ENCODE measurements at regions not wholly inside any gene's neighbourhood (a gene's known extent, or its start where the extent isn't known, plus 50 kb on each side); places are given as distances from the start of the nearest gene placed in this dataset.

DNA sequence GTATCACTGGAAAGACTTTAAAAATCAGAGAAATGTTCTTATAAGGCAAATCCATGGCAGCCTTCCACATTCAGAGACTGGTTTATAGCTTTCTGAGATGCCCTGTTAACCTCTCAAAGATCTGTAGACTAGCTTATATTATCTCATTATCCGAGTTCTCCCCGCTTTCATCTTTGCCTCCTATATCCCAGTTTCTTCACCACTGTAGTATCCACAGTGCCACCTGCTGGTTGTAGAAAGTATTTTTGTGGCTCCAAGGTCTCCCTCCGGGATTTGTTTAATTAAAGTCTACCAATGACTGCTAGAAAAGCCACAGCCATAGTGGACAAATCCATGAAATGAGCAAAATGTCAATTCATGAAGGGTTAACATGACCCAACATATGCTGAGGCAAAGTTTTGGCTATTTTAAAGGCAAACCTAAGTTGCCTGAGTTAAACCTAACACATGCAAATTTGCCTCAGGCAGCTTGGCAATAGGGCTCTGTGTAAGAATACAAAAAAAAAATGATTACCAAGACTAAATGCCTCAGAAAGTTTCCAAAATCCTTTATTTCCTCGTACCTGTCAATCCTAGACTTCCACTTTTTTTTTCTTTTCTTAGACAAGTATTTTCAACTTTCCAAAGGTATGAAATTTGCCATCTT, 218.8 kb upstream of the BMP4 start:
- peak; percentile 56 for DNase-seq (ENCODE audit: low read depth)

DNA sequence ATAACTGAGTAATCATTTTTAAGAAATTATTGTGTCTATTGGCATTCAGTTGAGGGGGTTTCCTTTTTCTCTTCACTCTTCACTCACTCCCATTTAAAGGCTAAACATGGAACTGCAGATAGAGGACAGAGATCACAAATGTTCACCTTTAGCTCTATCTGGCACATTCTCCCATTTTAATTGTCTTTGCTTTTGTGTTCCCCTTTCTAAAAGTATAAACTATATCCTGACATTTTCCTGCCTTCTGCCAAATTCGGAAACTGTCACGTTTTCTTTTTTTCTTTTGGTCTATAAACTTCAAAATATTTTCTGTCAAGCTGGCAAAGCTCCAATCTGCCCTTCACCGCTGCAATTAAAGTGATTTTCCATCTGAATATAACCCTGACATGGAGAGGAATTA, 219.8 kb upstream of the CDKN3 start:
- no peak for DNase-seq (ENCODE audit: low read depth)

DNA sequence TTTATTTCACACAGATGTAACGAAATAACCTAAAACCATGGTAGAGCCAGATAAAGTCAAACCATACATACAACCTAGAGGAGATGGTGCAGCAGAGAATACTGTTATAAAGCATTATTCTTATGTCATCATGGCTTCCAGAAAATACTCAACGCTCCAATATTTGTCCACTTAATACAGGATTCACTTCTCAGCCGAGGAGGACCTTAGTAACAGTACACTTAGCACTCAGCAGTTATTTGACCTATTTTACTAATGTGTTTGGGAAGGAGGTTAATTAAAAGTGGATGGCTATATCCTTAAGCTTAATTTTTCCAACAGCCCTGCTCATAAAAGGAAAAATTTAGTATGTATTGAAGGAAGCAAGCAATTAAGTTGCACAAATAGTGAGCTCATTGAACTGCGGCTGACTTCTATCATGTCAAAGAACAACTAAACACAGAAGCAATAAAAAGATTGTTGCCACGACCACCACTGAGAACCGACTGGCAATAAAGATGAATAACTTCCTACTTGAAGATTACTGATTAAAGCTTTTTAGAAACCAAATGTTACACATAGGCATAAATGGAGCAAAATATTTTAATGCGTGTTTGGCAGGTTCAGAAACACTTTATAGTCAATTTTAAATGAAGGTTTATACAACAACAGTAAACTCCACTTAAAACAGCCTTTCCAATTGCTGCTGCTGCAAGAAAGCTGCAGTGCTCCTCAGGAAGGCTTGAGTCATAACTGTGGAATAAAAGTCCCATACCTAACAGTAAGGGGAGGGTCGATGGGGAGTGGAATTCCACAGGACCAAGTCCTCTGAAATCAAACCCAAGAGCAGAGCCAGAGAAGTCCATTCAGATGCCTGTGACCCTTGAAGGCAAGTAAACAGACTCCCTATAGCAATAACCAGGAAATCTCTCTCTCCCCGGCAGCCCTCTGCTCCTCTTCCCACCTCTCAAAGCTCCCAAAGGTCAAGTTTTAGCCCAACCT, 218.9 kb upstream of the CDKN3 start:
- DNase-seq (ENCODE audit: low read depth) = no peak

DNA sequence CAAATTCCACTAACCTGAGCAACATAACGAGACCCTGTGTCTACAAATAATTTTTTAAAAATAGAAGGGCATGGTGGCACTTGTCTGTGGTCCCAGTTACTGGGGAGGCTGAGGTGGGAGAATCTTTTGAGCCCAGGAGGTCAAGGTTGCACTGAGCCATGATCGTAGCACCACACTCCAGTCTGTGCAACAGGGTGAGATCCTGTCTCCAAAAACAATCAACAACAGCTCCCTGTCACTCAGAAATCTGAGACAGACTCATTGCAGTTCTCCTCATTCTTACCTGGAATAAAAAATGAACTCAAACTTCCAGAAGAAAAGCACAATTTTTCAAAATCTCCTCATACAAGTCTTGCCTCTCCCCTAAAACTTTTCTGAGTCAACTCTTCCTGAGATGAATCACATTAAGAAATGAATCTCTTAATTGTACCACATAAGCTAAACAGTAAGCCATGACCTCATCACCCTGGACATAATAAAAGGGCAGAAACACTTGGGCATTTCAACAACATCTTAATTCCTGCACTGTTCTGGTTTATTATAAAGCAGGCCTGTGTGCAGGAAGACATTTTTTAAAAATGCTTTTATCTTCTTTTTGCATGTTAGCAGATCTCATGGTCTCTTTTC, 214.3 kb upstream of the CDKN3 start:
- peak; percentile 71 for DNase-seq (ENCODE audit: low read depth)

DNA sequence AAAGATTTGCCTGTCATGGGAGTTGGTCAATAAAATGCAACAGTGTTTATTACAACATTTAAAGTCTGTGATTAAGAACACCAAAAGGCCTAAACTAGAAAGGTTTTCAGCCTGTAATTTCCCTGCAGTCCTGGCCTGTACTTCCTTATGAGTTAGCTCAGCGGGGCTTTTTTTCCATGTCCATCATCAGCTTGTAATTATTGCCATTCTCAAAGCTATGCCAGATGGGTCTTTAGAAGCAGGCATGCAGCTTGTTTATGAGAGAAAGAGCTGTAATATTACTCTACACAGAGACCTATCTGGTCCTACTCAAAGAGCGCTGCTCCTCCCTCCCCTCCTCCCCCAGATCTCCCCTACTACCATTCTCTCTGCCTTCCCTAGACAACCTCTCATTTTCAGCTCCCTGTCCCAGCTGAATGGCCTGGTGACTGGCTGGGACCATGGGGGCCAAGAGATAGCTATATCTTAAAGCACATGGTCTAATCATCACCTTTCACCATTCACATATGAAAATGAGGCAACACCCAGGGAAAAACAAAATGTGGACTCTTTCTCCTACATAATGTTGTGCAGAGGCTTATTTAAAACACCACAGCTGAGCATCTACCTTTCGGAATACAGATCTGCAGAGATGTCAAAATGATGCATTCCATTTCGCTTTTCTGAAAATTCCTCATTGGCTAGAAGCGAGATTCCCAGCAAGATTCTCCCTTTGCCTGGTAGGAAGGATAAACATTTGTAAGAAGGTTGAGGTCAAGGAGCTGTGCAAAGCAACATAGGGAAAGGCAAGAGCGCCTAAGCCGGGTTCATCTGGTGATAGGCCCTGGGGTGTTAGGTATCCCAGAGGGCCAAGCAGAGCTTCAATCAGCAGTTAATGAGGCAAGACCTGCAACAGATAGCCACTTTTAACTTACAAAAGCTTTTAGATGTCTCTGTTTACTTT, 209.7 kb upstream of the CDKN3 start:
- DNase-seq (ENCODE audit: low read depth) = no peak

DNA sequence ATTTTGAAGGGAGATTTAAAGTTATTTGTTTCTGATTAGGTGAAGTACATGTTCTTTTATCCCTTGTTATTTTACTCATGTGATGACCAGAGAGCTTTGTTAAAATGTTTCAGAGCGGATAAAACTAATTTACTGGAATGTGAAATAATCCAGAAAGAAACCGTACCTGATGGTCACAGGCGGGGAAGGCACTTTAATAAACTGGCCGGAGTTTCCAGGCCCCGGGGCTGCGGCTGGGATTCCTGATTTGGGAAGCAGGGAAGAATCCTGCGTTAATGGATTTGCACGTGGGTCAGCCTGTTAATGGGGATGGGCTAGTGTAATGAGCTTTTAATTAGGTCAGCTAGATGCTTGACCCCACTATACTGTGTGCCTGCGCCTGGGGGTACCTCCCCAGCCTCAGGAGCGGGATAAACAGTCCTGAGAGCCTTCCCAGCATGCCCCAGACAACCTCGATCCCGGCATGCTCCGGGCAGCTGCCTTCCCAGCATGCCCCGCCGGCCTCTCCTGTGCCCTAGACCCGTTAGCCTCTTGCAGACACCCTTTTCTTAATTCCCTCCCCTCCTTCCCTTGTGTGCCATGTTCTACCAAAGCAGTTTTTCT, 208.6 kb upstream of the CDKN3 start:
- no peak for DNase-seq (ENCODE audit: low read depth)

DNA sequence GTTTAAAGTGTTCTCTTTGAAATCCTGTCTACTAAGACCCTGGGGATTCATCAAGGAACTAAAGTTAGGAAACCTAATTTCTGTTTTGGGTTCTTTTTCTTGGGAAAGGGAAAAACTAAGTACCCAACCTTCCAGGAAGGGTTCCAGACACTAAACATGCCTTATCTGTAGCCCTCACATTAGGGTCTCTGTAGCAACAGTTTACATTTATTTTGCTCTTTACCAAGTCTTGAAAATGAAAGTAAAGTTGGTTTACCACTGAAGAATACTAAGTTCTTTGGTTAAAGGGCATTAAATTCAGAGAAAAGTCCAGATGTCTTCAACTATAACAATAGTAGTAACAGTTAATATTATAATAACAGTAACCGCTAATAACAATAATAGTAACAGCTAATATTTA, 207.5 kb upstream of the CDKN3 start:
- DNase-seq (ENCODE audit: low read depth) = no peak

DNA sequence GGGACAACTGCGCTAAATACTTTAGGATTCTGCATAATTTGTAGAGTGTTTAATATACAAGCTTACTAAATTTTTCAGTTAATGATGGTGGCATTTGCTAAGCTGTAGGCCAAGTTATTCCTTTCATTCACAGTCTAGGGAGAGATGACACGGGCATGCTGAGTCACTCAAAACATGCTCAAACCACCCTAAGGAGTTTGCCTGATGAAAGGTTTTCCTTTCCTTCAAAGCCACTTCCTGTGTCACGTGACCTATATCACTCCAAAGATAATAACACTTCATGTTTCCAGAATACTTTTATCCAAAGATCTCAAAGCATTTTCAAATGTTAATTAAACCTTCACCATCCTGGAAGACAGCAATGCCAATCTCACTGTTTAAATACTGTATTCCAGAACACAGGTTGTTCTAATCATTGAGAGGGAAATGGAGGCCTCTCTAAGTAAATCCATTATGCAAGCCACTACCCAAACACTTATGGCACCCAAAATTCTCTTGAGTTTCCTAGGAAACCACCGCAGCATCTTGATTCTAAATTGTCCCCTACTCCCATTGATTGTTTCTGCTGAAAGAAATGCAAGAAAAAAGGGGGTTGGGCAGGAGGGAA, 207.0 kb upstream of the CDKN3 start:
- DNase-seq (ENCODE audit: low read depth) = peak; percentile 77

DNA sequence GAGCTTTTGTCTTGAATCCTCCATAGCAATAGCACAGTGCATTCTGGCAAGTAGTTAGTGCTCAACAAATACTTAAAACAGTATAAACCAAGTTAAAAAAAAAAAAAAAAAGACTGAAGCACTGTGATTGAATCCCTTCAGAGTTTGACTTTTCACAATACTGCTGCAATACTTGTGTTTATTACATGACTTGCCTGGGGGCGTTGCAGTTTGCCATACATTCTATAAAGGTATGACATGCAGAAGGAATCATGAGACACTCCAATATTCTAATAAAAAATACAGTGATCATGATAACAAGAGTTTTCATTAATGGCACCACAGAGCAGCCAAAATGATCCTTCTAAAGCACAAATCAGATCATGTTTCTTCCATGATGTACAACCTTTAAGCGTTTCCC, 205.0 kb upstream of the CDKN3 start:
- no peak for DNase-seq (ENCODE audit: low read depth)

DNA sequence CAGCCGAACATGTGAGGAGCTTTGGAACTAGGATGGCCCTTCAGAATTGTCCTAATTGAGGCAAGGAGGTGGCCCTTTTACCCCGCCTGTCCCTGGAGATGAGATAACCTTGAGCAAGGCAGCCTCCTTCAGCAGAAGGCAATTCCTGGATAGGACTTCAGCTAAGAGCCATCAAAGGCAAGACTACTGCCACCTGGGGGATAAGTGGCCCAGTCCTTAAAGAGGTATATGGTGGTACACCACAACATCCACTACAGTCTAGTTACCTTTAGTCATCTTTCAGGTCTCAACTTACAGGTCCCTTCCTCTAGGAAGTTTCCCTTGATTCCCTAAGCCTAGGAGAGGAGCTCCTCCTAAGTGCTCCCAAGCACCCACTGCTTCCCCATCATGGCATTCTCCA, 204.2 kb upstream of the CDKN3 start:
- no peak for DNase-seq (ENCODE audit: low read depth)

DNA sequence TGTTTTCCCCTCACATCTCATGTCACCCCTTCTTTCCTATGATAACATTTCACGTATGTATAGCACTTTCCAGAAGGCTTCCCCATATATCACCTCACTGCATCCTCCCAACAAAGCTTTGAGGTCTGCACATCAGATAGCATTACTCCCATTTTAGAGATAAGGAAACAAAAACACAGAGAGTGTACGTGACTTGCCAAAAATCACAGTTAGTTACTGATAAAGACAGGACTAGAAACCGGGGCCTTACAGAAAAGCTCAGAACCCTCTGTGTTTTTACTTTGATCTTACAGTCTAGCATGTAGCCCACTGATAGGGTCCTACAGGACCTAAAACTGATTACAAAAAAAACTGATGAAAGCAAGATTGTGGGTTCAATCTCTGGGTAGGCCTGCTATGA, 202.9 kb upstream of the CDKN3 start:
- DNase-seq (ENCODE audit: low read depth) = no peak

DNA sequence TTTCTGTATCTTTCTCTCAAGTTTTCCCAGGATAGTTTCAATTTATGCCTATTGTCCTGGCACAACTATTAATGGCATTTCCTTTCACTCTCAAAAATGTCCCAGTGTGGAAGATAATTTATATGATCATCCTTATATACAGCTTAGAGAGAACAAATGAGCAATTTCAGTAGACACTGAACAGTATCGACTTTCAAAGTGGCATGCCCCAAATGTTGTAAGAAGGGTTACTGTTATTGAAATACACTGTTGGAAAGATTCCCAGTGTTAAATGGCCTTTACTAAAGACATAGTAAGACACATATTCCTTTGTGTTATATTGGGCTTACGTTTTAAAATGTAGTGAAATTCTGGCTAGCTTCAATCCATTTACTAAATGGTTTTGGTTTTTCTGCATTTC, 202.3 kb upstream of the CDKN3 start:
- no peak for DNase-seq (ENCODE audit: low read depth)

DNA sequence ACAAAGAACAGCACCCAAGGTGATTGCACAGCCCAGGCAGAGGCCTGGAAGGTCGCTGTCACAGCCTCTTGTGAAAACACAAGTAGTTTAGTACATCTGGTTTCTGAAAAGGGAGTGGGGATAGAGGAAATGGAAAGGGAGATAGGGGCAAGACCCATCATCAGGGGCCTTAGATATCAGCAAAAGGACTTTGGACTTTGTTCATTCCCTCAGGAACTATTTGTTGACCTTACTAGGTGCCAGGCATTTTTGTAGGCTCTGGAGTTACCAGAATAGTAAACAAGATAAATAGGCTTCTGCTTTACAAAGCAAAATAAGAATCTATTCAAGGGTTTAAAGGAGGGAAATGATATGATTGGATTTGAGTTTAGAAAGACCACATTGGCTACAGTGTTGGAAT, 199.4 kb upstream of the CDKN3 start:
- no peak for DNase-seq (ENCODE audit: low read depth)

DNA sequence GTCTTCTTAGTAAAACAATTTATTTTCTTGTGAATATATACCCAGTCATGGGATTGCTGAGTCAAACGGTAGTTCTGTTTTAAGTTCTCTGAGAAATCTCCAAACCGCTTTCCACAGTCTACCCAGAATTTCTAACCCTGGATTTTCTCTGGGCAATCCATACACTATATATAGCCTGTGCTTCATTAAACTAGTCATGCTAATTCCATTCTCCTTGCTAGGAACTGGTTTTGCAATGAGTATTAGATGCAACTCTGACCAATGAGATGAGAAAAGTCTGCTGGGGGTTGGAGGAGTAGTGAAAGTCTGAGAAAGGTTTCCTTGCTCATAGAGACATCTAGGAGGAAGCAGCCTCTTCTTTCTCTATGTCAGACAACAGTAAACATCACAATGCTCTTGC, 196.1 kb upstream of the CDKN3 start:
- DNase-seq (ENCODE audit: low read depth) = peak; percentile 44

DNA sequence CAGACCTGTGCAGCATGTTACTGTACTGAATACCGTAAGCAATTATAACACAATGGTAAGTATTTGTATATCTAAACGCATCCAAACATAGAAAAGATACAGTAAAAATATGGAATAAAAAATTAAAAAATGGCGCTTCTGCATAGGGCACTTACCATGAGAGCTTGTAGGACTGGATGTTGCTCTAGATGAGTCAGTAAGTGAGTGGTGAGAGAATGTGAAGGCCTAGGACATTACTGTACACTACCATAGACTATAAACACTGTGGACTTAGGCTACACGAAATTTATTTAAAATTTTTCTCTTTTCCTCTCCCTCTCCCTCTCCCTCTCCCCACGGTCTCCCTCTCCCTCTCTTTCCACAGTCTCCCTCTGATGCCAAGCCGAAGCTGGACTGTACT, 194.5 kb upstream of the CDKN3 start:
- DNase-seq (ENCODE audit: low read depth) = no peak

DNA sequence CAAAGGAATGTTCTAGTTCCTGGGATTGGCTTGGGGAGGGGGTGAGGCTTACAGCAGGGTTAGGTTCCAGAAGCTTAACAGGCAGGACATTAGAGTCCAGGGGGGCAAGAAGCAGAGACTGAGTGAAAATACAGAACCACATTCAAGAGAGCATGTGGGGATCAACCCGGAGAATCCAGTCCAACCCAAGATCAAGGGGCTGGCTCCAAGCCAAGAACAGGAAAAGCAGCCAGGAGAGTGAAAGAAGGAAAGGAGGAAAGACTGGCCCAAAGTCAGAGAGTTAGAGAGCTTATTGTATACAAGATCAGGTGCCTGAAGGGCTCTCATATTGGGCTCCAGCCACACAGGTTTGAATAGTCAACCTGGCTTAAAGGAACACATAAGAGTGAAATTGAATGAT, 190.3 kb upstream of the CDKN3 start:
- no peak for DNase-seq (ENCODE audit: low read depth)

DNA sequence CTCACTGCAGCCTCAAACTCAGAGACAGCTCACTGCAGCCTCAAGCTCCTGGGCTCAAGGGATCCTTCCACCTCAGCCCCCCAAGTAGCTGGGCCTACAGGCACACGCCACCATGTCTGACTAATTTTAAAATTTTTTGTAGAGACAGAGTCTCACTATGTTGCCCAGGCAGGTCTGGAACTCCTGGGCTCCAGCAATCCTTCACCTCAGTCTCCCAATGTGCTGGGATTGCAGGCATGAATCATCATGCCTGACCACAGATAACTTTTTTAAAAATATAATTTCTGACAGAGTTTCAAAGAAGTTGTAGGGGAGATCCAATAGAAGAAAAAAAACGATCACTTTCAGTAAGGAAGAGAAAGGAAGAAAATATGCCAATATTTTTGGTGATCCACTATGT, 189.7 kb upstream of the CDKN3 start:
- DNase-seq (ENCODE audit: low read depth) = no peak

DNA sequence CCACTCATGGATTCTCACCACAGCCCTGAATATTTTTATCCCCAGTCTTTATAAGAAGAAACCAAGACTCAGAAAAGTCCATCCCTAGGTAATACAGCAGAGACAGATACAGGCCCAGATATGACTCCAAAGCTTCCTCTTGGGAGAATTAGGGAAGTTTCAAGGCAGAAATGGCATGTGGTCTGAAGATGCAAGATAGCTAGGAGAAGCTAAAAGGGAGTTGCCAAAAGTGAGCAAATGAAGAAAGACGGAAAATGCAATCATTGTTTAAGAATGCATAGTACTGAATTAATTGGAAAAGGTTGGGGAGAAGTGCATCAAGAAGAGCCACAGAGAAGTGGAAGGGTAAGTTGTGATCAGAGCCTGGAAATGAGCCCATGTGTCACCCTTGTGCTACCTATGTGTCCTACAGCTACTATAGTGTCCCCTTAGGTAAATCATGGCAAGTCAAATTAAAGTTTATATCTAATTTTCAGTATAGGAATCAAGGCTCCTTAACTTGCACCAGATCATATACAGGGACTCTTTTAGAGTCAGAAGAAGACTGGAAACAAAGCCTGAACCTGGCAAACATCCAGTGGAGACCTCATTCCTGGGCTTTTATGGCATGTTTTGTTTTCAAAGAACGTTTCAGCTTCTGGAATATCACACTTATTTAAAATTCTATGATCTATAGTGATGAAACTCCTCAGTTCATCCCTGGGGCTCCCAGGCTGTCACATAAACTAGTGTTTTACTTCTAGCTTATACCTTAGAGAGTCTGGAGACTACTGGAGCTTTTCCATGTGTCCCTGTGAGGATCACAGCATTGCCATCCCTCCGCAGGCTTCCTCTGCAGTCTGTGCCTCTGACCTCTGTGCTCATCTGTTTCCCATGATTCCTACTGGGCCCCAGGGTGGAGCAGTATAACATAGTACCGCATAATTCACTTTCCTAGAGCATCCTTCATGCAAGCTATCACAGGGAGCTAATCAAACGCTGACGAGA, 189.0 kb upstream of the CDKN3 start:
- no peak for DNase-seq (ENCODE audit: low read depth)

DNA sequence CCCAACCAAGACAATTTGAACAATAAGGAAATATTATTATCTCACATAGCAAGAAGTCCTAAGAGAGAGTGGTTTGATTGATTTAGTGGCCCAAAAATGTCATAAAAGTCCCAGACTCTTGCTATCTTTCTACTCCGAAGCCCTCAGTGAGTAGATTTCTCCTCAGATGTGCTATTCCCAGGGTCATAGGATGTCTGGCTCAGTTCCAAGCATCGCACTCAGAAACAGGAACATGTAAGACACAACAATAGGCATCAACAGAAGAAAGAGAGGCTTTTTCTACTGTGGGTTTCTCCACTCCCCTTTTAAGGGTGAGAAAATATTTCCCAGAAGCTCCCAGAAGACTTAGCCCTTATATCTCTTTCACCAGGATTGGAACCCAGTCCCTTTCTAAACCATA, 188.1 kb upstream of the CDKN3 start:
- no peak for DNase-seq (ENCODE audit: low read depth)
